MCF 10A (cell line): ENCODE measurements at regions not wholly inside any gene's neighbourhood (a gene's known extent, or its start where the extent isn't known, plus 50 kb on each side); places are given as distances from the start of the nearest gene placed in this dataset.
"Not testable (repeated sequence)": the region's sequence is repeated elsewhere in the genome, so short reads cannot be mapped to it uniquely, and the experiment has no call there.

Experiments
- BruUV-seq: library from RNA; stranded (reverse); fragments of 400-500 nt; replicated peaks from 2 replicates; lab custom pipeline; 2021; lab: Mats Ljungman, UMichigan
- CTCF ChIA-PET: fragments of 300-600 bp; sonication (Branson Sonifier 250); formaldehyde crosslinking; extraction: SDS; loops from one replicate; lab custom pipeline; 2021; ENCODE audit warnings: antibody characterized with exemption, inconsistent platforms; lab: Yijun Ruan, JAX
- POLR2A ChIA-PET: fragments of 300-600, 350-650 bp; sonication (Branson Sonifier 250); formaldehyde crosslinking; extraction: SDS; loops from one replicate; lab custom pipeline; 2020; ENCODE audit warnings: antibody characterized with exemption, inconsistent platforms; lab: Yijun Ruan, JAX
- DNase-seq: peaks from one replicate; pipeline ENCODE4 v3.0.0-alpha.2; 2018; ENCODE audit not compliant: unreplicated experiment
- H3K27ac Mint-ChIP-seq: one replicate; pipeline ENCODE4 v1.8.0; 2022; ENCODE audit warnings: mild to moderate bottlenecking, low read depth, mixed read lengths; ENCODE audit not compliant: unreplicated experiment
- H3K27me3 Mint-ChIP-seq: one replicate; pipeline ENCODE4 v1.8.0; 2022; ENCODE audit warnings: mixed read lengths; ENCODE audit not compliant: insufficient read depth, unreplicated experiment
- H3K36me3 Mint-ChIP-seq: one replicate; pipeline ENCODE4 v1.8.0; 2022; ENCODE audit warnings: mild to moderate bottlenecking, moderate library complexity, mixed read lengths; ENCODE audit not compliant: insufficient read depth, unreplicated experiment
- H3K4me1 Mint-ChIP-seq: one replicate; pipeline ENCODE4 v1.8.0; 2022; ENCODE audit warnings: mixed read lengths; ENCODE audit not compliant: insufficient read depth, unreplicated experiment
- H3K4me3 Mint-ChIP-seq: one replicate; pipeline ENCODE4 v1.8.0; 2022; ENCODE audit warnings: mild to moderate bottlenecking, moderate library complexity, mixed read lengths; ENCODE audit not compliant: unreplicated experiment
- H3K9me3 Mint-ChIP-seq: one replicate; pipeline ENCODE4 v1.8.0; 2022; ENCODE audit warnings: mixed read lengths; ENCODE audit not compliant: unreplicated experiment
- intact Hi-C: fragments of 100-400 bp; cut with micrococcal nuclease; formaldehyde crosslinking; loops from 2 replicates; pipeline ENCODE4 v1.14.1; 2022
- TF ChIP-seq, protein P1 (sequence below): fragments of 200-600 bp; IDR thresholded peaks from one replicate; pipeline ENCODE4 v1.8.0; 2022; ENCODE audit warnings: antibody characterized with exemption, mild to moderate bottlenecking; ENCODE audit not compliant: unreplicated experiment

GRCh38 chr6:21946298-21946783 lies 350.5 kb downstream of the PRL start:
- ChIA-PET POLR2A (no interaction called here), CTCF (interaction anchor here (0.6 kb wide), 1 partner anchor 921 kb away, joined by 3 read pairs; no protein-coding TSS in a partner anchor)
- Mint-ChIP-seq H3K4me3 (no peak overlapping the region), H3K9me3 (no peaks in the 10 kb centered on the region), H3K27me3 (no peaks in the 10 kb centered on the region), H3K36me3 (no peaks in the 10 kb centered on the region), H3K4me1 (no peaks in the 10 kb centered on the region), H3K27ac (no peak overlapping the region)
- intact Hi-C loops, result loop anchor here (10.0 kb wide), 1 partner anchor 878 kb away; no protein-coding TSS in a partner anchor
- DNase-seq, result no peak
- TF ChIP-seq, protein P1, sequence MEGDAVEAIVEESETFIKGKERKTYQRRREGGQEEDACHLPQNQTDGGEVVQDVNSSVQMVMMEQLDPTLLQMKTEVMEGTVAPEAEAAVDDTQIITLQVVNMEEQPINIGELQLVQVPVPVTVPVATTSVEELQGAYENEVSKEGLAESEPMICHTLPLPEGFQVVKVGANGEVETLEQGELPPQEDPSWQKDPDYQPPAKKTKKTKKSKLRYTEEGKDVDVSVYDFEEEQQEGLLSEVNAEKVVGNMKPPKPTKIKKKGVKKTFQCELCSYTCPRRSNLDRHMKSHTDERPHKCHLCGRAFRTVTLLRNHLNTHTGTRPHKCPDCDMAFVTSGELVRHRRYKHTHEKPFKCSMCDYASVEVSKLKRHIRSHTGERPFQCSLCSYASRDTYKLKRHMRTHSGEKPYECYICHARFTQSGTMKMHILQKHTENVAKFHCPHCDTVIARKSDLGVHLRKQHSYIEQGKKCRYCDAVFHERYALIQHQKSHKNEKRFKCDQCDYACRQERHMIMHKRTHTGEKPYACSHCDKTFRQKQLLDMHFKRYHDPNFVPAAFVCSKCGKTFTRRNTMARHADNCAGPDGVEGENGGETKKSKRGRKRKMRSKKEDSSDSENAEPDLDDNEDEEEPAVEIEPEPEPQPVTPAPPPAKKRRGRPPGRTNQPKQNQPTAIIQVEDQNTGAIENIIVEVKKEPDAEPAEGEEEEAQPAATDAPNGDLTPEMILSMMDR, result no peak
- no TSS peak for BruUV-seq

DNA sequence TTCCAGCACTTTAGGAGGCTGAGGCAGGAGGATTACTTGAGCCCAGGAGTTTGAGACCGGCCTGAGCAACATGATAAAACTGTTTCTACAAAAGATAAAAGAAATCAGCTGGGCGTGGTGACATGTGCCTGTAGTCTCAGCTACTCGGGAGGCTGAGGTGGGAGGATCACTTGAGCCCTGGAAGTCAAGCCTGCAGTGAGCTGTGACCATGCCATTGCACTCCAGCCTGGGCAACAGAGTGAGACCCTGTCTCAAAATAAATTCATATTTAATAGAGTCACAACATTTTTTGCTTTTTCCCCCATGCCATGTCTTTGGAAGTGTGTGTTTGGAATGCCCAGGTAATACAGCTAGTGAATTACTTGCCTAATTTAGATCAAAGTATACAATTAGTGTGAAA lies 349.6 kb downstream of the PRL start:
- H3K36me3 Mint-ChIP-seq, DNase-seq, POLR2A ChIA-PET, H3K27me3 Mint-ChIP-seq, H3K9me3 Mint-ChIP-seq, H3K4me1 Mint-ChIP-seq, H3K27ac Mint-ChIP-seq, H3K4me3 Mint-ChIP-seq, BruUV-seq: not testable (repeated sequence)
- CTCF ChIA-PET, result interaction anchor here (0.6 kb wide), 1 partner anchor 307 kb away, joined by 3 read pairs; no protein-coding TSS in a partner anchor
- intact Hi-C loops, result loop anchor here (10.0 kb wide), 1 partner anchor 878 kb away; no protein-coding TSS in a partner anchor

DNA sequence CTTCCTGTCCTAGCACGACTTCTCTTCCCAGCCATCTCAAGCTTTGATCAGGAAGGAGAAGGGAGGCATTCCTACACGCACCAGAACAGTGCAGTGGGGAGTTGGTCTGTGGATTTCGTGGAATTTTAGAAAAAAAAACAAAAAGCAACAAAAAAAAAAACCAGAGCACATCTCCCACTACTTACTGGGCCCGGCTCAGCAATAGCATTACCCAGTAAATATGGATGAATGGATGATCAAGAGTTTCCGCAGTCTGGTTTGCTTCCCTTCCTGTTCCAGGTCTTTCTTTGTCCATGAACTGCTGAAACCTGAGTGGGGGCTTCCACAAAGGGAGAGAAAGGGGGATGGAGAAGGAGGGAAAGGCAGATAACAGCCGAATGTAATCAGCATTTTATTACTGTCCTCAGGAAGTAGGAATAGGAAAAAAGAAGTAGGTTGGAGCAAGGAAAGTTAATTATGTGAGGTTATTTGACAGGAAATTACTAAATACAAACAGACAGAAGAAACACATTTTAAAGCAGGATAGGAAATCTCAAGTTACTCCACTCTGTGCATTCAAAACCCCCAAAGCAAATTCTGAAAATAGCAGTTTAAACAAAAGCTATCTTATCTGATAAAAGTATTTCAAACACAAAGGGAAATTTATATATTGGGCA lies 349.0 kb downstream of the PRL start:
- no peaks in the 10 kb centered on the region for H3K9me3 Mint-ChIP-seq
- H3K27ac Mint-ChIP-seq, result no peak overlapping the region
- no peaks in the 10 kb centered on the region for H3K4me1 Mint-ChIP-seq
- ChIA-PET CTCF (interaction anchor here (0.6 kb wide), 1 partner anchor 307 kb away, joined by 3 read pairs; no protein-coding TSS in a partner anchor), POLR2A (interaction anchor here (0.6 kb wide), 1 partner anchor 44 kb away, joined by 3 read pairs; no protein-coding TSS in a partner anchor)
- H3K4me3 Mint-ChIP-seq, result no peak overlapping the region
- DNase-seq, result no peak
- TF ChIP-seq, protein P1, result no peak
- H3K36me3 Mint-ChIP-seq, result no peaks in the 10 kb centered on the region
- no peaks in the 10 kb centered on the region for H3K27me3 Mint-ChIP-seq
- no TSS peak for BruUV-seq
- intact Hi-C loops, result loop anchor here (10.0 kb wide), 1 partner anchor 877 kb away; no protein-coding TSS in a partner anchor

DNA sequence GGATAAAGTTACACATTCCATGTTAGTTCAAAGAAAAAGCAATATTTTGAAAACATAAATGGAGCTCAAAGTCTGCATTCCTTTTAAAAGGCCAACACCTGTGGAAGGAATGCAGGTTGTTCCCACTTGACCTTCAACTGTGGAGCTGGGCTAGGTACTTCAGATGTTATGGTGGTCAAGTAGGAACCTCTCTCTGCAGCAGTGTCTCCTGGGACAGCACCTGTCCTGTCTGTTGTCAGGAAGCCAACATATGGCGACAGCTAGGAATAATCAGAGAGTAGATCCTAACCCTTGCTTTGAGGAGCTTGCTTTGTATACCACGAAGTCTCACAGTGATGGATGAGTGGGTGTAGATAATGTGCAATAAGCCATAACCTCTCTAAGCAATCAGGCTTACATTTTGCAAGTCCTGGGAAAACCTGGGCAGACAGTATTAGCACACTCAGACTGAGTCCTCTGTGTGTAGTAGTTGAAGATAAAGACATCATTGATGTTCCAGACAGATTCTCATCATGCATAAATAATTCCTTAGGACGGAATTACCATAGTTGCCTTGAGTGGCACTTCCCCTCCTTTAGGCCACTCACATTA lies 347.5 kb downstream of the PRL start:
- Mint-ChIP-seq H3K9me3 (no peaks in the 10 kb centered on the region), H3K36me3 (no peaks in the 10 kb centered on the region), H3K4me1 (no peaks in the 10 kb centered on the region), H3K27ac (no peak overlapping the region), H3K4me3 (no peak overlapping the region), H3K27me3 (no peaks in the 10 kb centered on the region)
- CTCF ChIA-PET, result no interaction called here
- TF ChIP-seq, protein P1, result no peak
- no peak for DNase-seq
- no TSS peak for BruUV-seq
- intact Hi-C loops, result loop anchor here (10.0 kb wide), 1 partner anchor 875 kb away; no protein-coding TSS in a partner anchor
- POLR2A ChIA-PET, result no interaction called here
